Forelimb muscle (tissue), 1 donor: ENCODE measurements at regions not wholly inside any gene's neighbourhood (a gene's known extent, or its start where the extent isn't known, plus 50 kb on each side); places are given as distances from the start of the nearest gene placed in this dataset.
"Not testable (repeated sequence)": the region's sequence is repeated elsewhere in the genome, so short reads cannot be mapped to it uniquely, and the experiment has no call there.

ENCODE experiments used
- DNase-seq: peaks from one replicate; pipeline ENCODE4 v3.0.0-alpha.2; 2013; ENCODE audit warnings: low read depth

GRCh38 chr1:164423136-164423535 is 135.8 kb upstream of the PBX1 start:
- DNase-seq: no peak

DNA sequence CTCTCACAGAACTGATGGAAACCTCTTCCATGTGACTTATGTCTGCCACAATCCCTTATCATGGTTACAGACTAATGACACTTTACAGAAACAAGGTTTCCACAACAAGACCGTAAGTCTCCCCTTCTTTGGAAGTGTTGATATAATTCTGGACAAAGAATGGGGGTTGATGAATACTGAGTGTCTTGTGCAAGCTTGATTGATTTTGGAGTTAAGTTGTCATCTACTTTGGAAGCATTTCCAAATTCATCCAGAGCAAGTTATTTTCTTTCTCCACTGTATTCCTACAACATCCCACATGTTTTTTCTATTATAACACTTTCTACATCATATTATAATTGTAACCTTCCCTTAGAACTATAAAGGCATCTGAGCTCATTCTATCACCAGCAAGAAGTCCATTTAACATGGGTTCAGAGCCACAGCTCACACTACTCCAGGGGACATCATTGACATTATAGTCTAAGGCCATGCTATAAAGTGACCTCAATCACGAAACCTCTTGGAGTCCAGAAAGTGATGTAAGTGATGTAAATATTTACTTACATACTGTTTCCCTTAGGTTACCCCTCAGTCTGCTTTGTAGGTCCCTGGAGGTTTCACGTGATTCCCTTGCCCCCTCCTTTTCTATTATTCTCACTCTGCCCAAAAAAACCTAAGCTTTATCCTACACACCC is 125.7 kb upstream of the PBX1 start:
- no peak for DNase-seq

- DNase-seq: no peak
These were observed 125.2 kb upstream of the PBX1 start for GRCh38 chr1:164433818-164434170.

GRCh38 chr1:164440232-164440631 is 118.8 kb upstream of the PBX1 start:
- DNase-seq: no peak

- no peak for DNase-seq
These were observed 115.8 kb upstream of the PBX1 start for GRCh38 chr1:164443166-164443565.

DNA sequence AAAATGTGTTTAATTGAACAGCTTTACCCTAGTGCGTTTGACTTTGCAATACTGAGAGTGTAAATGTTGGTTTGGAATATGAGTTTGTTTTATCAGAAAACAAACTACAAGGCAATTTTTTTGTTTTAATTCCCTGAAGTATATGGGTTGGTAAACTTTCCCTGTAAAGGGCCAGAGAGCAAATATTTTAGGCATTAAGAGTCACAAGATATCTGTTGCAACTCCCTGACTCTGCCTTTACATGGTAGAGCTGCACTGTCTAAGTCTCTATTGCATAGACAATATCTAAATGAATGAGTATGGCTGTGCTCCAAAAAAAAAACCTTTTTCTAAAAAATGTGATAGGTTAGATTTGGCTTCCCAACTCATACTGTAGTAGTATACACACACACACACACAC is 115.1 kb upstream of the PBX1 start:
- DNase-seq: no peak

GRCh38 chr1:164446020-164446419 is 113.0 kb upstream of the PBX1 start:
- DNase-seq: no peak

DNA sequence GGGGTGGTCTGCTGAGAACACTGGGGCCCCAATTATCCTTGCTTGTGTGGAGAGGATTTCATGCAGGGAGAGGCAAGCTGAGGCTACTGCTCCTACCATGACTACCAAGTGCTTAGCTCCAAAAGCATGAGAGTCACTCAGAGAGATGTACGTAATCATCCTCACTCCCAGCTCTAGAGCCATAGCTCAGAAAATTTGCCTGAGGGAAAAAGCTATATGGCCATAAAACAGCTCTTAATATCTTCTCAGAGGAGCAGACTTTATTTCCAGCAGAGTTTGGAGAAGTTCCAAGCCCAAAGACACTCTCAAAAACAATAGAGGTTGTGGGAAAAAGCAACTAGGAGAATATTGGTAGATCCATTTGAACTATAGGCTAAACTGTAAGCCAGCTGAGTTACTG is 106.4 kb upstream of the PBX1 start:
- DNase-seq: no peak

GRCh38 chr1:164456272-164456671 is 102.7 kb upstream of the PBX1 start:
- DNase-seq: no peak

DNA sequence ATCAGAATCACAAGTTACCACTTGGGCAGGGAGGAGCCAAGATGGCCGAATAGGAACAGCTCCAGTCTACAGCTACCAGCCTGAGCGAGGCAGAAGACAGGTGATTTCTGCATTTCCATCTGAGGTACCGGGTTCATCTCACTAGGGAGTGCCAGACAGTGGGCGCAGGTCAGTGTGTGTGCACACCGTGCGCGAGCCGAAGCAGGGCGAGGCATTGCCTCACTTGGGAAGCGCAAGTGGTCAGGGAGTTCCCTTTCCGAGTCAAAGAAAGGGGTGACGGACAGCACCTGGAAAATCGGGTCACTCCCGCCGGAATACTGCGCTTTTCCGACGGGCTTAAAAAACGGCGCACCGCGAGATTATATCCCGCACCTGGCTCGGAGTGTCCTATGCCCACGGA is 99.8 kb upstream of the PBX1 start:
- not testable (repeated sequence) for DNase-seq

- DNase-seq: no peak
These were observed 93.0 kb upstream of the PBX1 start for GRCh38 chr1:164466001-164466421.

GRCh38 chr1:164466429-164466828 is 92.6 kb upstream of the PBX1 start:
- DNase-seq: no peak

GRCh38 chr1:164470996-164471395 is 88.0 kb upstream of the PBX1 start:
- DNase-seq: no peak

DNA sequence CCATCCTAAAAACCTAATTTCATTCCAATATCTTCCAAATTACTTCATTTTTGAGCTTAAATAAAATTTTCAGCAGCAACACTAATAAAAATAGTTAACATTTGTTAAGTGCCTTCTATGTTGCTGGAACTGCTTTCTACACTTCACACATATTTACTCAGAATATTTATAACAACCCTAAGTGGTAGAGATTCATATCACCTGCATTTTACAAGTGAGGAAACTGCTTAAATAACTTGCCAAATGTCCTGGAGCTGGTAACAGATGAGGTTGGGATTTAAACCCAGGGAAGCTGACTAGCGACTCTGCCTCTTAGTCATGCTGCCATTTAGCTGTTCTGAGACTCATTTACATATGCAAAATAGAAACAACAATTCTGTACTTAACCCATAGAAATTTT is 86.1 kb upstream of the PBX1 start:
- DNase-seq: no peak

DNA sequence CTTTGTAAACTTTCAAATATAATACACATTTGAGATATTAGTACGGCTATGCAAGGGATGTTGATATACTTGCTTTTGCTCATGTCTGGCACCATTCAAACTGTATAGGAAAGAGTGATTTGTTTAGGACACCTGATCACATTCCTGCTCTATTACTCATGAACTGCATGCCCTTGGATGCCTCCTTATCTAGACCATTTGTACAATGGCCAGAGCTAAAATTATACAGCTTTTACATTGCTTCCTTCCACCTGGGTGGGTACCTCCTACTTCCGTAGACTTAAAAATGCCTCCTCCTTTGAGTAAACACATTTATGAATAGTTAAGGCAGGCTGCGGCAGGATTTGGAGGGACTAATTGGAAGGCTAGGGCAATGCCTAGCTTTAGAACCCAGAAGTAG is 85.4 kb upstream of the PBX1 start:
- no peak for DNase-seq

GRCh38 chr1:164475834-164476233 is 83.2 kb upstream of the PBX1 start:
- DNase-seq: no peak

- DNase-seq: no peak
These were observed 81.6 kb upstream of the PBX1 start for GRCh38 chr1:164477343-164477742.

DNA sequence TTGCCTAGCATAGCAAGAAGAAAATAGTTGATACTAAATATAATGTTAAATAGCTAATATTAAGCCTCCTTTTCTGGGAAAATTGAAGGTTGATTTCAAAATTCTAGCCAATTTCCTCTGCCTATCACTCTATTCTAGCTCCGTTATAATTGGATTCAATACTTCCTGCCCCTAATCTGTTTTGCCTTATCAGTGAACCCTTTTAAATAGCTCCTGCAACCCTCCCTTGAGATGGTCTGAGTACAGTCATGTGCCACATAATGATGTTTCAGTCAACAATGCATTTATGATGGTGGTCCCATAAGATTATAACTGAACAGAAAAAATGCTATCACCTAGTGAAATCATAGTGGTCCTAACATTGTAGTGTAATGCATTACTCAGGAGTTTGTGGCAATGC is 79.7 kb upstream of the PBX1 start:
- DNase-seq: no peak

DNA sequence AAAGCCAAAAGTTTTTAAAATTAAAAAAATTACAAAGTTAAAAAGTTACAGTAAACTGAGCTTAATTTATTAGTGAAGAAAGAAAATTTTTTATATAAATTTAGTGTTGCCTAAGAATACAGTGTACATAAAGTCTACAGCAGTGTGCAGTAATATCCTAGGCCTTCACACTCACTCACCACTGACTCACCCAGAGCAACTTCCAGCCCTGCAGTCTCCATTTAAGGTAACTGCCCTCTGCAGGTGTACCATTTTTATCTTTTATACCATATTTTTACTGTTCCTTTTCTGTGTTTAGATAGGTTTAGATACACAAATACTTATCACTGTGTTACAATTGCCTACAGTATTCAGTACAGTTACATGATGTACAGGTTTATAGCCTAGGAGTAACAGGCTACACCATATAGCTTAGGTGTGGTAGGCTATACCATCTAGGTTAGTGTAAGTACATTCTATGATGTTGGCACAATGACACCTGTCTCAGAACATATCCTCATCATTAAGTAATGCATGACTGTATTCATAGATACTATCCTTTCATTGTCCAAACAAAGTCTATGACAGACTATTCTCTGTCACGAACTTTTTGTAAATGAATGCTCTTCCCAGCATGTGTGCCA is 78.6 kb upstream of the PBX1 start:
- no peak for DNase-seq

DNA sequence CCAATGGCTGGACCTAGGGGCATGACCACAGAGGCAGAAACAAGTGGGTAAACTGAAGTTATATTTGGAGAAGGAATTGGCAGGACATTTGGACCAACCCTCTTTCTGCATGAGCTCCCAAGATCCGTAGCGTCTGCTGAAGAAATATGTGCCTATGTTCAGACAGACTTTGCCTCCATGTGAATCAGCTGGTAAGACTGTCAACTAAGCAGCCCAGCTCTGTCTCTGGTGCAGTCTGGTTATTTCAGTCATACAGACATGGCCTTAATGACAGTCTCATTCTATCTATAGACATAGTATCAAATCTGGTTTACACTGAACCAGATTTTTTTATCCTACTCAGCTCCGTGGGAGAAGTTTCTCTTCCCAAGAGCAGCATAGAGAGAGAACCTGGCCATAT is 63.1 kb upstream of the PBX1 start:
- DNase-seq: no peak

- DNase-seq: no peak
These were observed 60.2 kb upstream of the PBX1 start for GRCh38 chr1:164498792-164499191.

DNA sequence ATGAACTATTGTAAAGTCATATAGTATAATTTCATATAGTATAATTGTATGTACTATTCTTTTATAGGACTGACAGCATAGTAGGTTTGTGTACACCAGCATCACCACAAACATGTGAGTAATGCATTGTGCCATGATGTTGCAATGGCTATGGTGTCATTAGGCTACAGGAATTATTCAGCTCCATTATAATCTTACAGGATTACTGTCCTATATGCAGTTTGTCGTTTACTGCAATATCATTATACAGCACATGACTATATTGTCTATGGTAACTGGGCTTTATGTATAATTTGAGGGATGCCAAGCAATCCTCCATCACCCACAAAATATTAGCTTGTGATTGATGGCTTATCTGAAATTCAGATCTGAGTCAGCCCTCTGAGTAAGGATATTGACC is 54.2 kb upstream of the PBX1 start:
- DNase-seq: no peak
